H1 (cell line): ENCODE measurements at regions not wholly inside any gene's neighbourhood (a gene's known extent, or its start where the extent isn't known, plus 50 kb on each side); places are given as distances from the start of the nearest gene placed in this dataset.

Experiments used
- CTCF ChIA-PET: fragments of 300-600 bp; sonication (Branson Sonifier 250); formaldehyde crosslinking; loops from one replicate; lab custom pipeline; 2021; ENCODE audit not compliant: partially characterized antibody; lab: Charles Lee
- POLR2A ChIA-PET: fragments of 300-600 bp; sonication (Branson Sonifier 250); formaldehyde crosslinking; loops from one replicate; lab custom pipeline; 2021; ENCODE audit warnings: inconsistent platforms; ENCODE audit not compliant: partially characterized antibody; lab: Charles Lee
- DNase-seq, 2 experiments: peaks; one replicate each; pipeline versions ENCODE4 v3.0.0 to v3.0.0-alpha.2; 2010 to 2022; ENCODE audit warnings: low spot score in 2 of 2, low read depth in 1 of 2, mixed read lengths in 1 of 2
- FAIRE-seq: peaks from 2 replicates; lab custom pipeline; 2011; peaks lifted over from hg19 to GRCh38; lab: Jason Lieb, UNC
- H2AFZ ChIP-seq: 2 replicates; pipeline ENCODE4 v1.8.1; 2012; ENCODE audit warnings: low read length, inconsistent platforms
- H2AK5ac ChIP-seq: 2 replicates; pipeline ENCODE4 v1.6.1; 2013; ENCODE audit warnings: low read depth, low read length
- H2BK120ac ChIP-seq: replicated peaks from 2 replicates; pipeline ENCODE3; 2013; ENCODE audit warnings: low read depth, low read length, inconsistent platforms
- H2BK12ac ChIP-seq: 2 replicates; pipeline ENCODE4 v1.6.1; 2013; ENCODE audit warnings: low read depth, low read length
- H2BK15ac ChIP-seq: 2 replicates; pipeline ENCODE4 v1.6.1; 2013; ENCODE audit warnings: low read length
- H2BK20ac ChIP-seq: 2 replicates; pipeline ENCODE4 v1.6.1; 2013; ENCODE audit warnings: low read length
- H2BK5ac ChIP-seq: 2 replicates; pipeline ENCODE4 v1.6.1; 2013; ENCODE audit warnings: low read depth, low read length
- H3K14ac ChIP-seq: 2 replicates; pipeline ENCODE4 v1.6.1; 2013; ENCODE audit warnings: inconsistent platforms; ENCODE audit not compliant: insufficient read length
- H3K18ac ChIP-seq: 2 replicates; pipeline ENCODE4 v1.6.1; 2013; ENCODE audit warnings: low read length; ENCODE audit errors: extremely low read depth
- H3K23ac ChIP-seq: 2 replicates; pipeline ENCODE4 v1.6.1; 2013; ENCODE audit warnings: inconsistent platforms; ENCODE audit not compliant: insufficient read length
- H3K23me2 ChIP-seq: 2 replicates; pipeline ENCODE4 v1.6.1; 2013; ENCODE audit warnings: low read depth, low read length
- H3K27ac ChIP-seq: 2 replicates; pipeline ENCODE4 v1.6.1; 2011; ENCODE audit warnings: low read depth, low read length, inconsistent platforms
- H3K27me3 ChIP-seq, 4 experiments: replicated peaks in 1 of 4; 1 replicate in 1 of 4; 2 replicates in 3 of 4; pipeline versions ENCODE4 v1.6.1 to v1.8.1; 2011 to 2013; ENCODE audit warnings: low read length in 3 of 4, mild to moderate bottlenecking in 3 of 4, inconsistent platforms in 2 of 4, mixed read lengths in 2 of 4, moderate library complexity in 1 of 4; ENCODE audit not compliant: control insufficient read depth in 3 of 4, insufficient read depth in 3 of 4; ENCODE audit errors: extremely low read depth in 1 of 4
- H3K36me3 ChIP-seq, 4 experiments: 2 replicates each; pipeline versions ENCODE4 v1.6.1 to v1.8.1; 2011 to 2013; ENCODE audit warnings: mild to moderate bottlenecking in 4 of 4, low read length in 3 of 4, moderate library complexity in 2 of 4, control low read depth in 1 of 4, inconsistent platforms in 1 of 4; ENCODE audit not compliant: insufficient read depth in 4 of 4, control insufficient read depth in 2 of 4
- H3K4ac ChIP-seq: replicated peaks from 2 replicates; pipeline ENCODE3; 2013; ENCODE audit warnings: low read length, low read depth, mixed read lengths, inconsistent platforms; ENCODE audit not compliant: insufficient read length
- H3K4me1 ChIP-seq, 4 experiments: replicated peaks in 1 of 4; 1 replicate in 1 of 4; 2 replicates in 3 of 4; pipeline versions ENCODE4 v1.6.1 to v1.8.1; 2011 to 2013; ENCODE audit warnings: low read length in 3 of 4, inconsistent platforms in 2 of 4, mixed read lengths in 1 of 4; ENCODE audit not compliant: insufficient read depth in 4 of 4, control insufficient read depth in 3 of 4
- H3K4me2 ChIP-seq, 2 experiments: 2 replicates each; pipeline versions ENCODE4 v1.6.1 to v1.8.1; 2011 to 2013; ENCODE audit warnings: low read depth in 2 of 2, low read length in 2 of 2, control low read depth in 1 of 2, inconsistent platforms in 1 of 2, mild to moderate bottlenecking in 1 of 2; ENCODE audit not compliant: insufficient read depth in 1 of 2
- H3K4me3 ChIP-seq, 4 experiments: fragments of 200-600, 300-600 bp in 1 of 4; sonication (generic), shearing (Covaris generic), sonication (Bioruptor Twin) in 1 of 4; 2 replicates each; pipeline versions ENCODE4 v1.5.1 to v1.8.1; 2011 to 2016; ENCODE audit warnings: low read length in 4 of 4, low read depth in 3 of 4, control low read depth in 2 of 4, inconsistent platforms in 2 of 4, mild to moderate bottlenecking in 2 of 4, mixed read lengths in 1 of 4, moderate library complexity in 1 of 4; ENCODE audit not compliant: insufficient read depth in 2 of 4; ENCODE audit errors: extremely low read depth in 1 of 4
- H3K56ac ChIP-seq: replicated peaks from 2 replicates; pipeline ENCODE3; 2013; ENCODE audit warnings: low read depth, mild to moderate bottlenecking, mixed read lengths, low read length, inconsistent platforms; ENCODE audit not compliant: insufficient read length
- H3K79me1 ChIP-seq: 2 replicates; pipeline ENCODE4 v1.6.1; 2013; ENCODE audit warnings: low read depth, low read length, control low read depth
- H3K79me2 ChIP-seq, 2 experiments: 2 replicates each; pipeline versions ENCODE4 v1.6.1 to v1.8.1; 2012 to 2013; ENCODE audit warnings: low read length in 2 of 2, mild to moderate bottlenecking in 2 of 2, inconsistent platforms in 1 of 2; ENCODE audit not compliant: insufficient read depth in 2 of 2, control insufficient read depth in 1 of 2
- H3K9ac ChIP-seq, 4 experiments: replicated peaks in 1 of 4; 1 replicate in 1 of 4; 2 replicates in 3 of 4; pipeline versions ENCODE4 v1.6.1 to v1.8.1; 2011 to 2013; ENCODE audit warnings: low read depth in 3 of 4, low read length in 3 of 4, control low read depth in 2 of 4, mild to moderate bottlenecking in 2 of 4, moderate library complexity in 2 of 4, inconsistent platforms in 1 of 4; ENCODE audit errors: extremely low read depth in 1 of 4
- H3K9me3 ChIP-seq, 2 experiments: 2 replicates each; pipeline versions ENCODE4 v1.6.1 to v1.8.1; 2012 to 2013; ENCODE audit warnings: mild to moderate bottlenecking in 2 of 2, moderate library complexity in 2 of 2, control low read depth in 1 of 2, inconsistent platforms in 1 of 2, low read depth in 1 of 2, low read length in 1 of 2, mixed read lengths in 1 of 2; ENCODE audit not compliant: insufficient read depth in 2 of 2
- H4K20me1 ChIP-seq, 2 experiments: replicated peaks in 1 of 2; 2 replicates each; pipeline versions ENCODE3 to v1.8.1; 2011 to 2013; ENCODE audit warnings: inconsistent platforms in 2 of 2, low read length in 2 of 2, mild to moderate bottlenecking in 1 of 2; ENCODE audit not compliant: insufficient read depth in 2 of 2, control insufficient read depth in 1 of 2
- H4K5ac ChIP-seq: 2 replicates; pipeline ENCODE4 v1.6.1; 2013; ENCODE audit warnings: low read length, low read depth, mixed read lengths, inconsistent platforms; ENCODE audit not compliant: insufficient read length
- H4K8ac ChIP-seq: 2 replicates; pipeline ENCODE4 v1.8.0; 2013; ENCODE audit warnings: mild to moderate bottlenecking, moderate library complexity, low read length, inconsistent platforms; ENCODE audit not compliant: insufficient read depth; ENCODE audit errors: extremely low read depth
- H4K91ac ChIP-seq: replicated peaks from 2 replicates; pipeline ENCODE3; 2013; ENCODE audit warnings: low read length, mixed read lengths, inconsistent platforms; ENCODE audit not compliant: insufficient read length
- ATF3 ChIP-seq: IDR thresholded peaks from 2 replicates; pipeline ENCODE4 v1.6.1; 2011; ENCODE audit warnings: low read depth, mild to moderate bottlenecking, low read length; ENCODE audit not compliant: insufficient read depth
- BACH1 ChIP-seq: IDR thresholded peaks from 2 replicates; pipeline ENCODE4 v1.6.1; 2012; ENCODE audit warnings: low read length, improper control_type of control experiment
- CTCF ChIP-seq, 3 experiments: IDR thresholded peaks; 1 replicate in 2 of 3; 2 replicates in 1 of 3; pipeline versions ENCODE4 v1.5.1 to v1.6.1; 2011; ENCODE audit warnings: low read length in 3 of 3, mild to moderate bottlenecking in 3 of 3, inconsistent platforms in 2 of 3, low read depth in 1 of 3, moderate library complexity in 1 of 3; ENCODE audit not compliant: insufficient read depth in 1 of 3; ENCODE audit errors: control extremely low read depth in 1 of 3
- RAD21 ChIP-seq, 2 experiments: IDR thresholded peaks in 1 of 2; conservative IDR thresholded peaks in 1 of 2; 2 replicates each; pipeline ENCODE4 v1.6.1; 2011; ENCODE audit warnings: low read depth in 2 of 2, low read length in 2 of 2, improper control_type of control experiment in 1 of 2, inconsistent platforms in 1 of 2, mild to moderate bottlenecking in 1 of 2, moderate library complexity in 1 of 2
- RNF2 ChIP-seq: fragments of 200-900, 300-1000 bp; sonication (generic); IDR thresholded peaks from 2 replicates; pipeline ENCODE4 v1.7.1; 2016; ENCODE audit warnings: borderline replicate concordance, low read depth, mild to moderate bottlenecking, antibody characterized with exemption, low read length; ENCODE audit not compliant: poor library complexity, severe bottlenecking; ENCODE audit errors: missing control alignments
- SAP30 ChIP-seq: fragments of 300-600 bp; sonication (generic); IDR thresholded peaks from 2 replicates; pipeline ENCODE4 v1.7.1; 2012; ENCODE audit warnings: low read length, moderate library complexity, mild to moderate bottlenecking, inconsistent platforms; ENCODE audit not compliant: insufficient read depth, insufficient replicate concordance
- whole genome bisulfite sequencing, 2 experiments: shearing (Covaris generic) in 1 of 2; methylation state at CpG; one replicate each; pipeline versions ENCODE4 v1.1.6 to v1.1.7; 2013 to 2015; ENCODE audit warnings: low lambda C conversion rate in 2 of 2, mixed read lengths in 2 of 2, inconsistent platforms in 1 of 2, low coverage in 1 of 2, missing lambda C conversion rate in 1 of 2; ENCODE audit not compliant: insufficient replicate concordance in 2 of 2, insufficient coverage in 1 of 2, insufficient read length in 1 of 2; ENCODE audit errors: extremely low coverage in 1 of 2, missing lambda C conversion rate in 1 of 2; 5-methylcytosine and 5-hydroxymethylcytosine counted together
- TF ChIP-seq, protein P1 (sequence below): IDR thresholded peaks from 2 replicates; pipeline ENCODE4 v1.6.1; 2011; ENCODE audit warnings: low read length, improper control_type of control experiment

DNA sequence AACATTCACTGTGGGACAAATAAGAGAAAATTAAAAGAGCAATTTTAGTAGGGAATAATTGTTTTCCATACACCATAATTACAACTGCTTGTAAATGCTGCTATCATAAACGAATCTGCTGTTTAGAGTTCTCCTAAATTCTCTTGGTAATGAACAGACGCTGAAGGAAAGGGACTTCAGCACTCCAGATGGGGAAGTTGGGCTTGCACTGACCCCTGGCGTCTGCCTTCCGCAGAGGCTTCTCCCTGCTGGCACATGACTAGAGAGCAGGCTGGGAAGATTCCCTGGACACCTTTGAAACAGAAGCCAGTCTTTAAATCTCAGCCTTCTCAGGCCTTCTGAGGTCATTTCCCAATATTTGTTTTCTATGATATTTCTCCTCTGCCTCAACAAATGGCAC is 84.1 kb downstream of the NXPE2 start:
- Histone ChIP-seq H2BK15ac (no peak overlapping the region), H2BK120ac (no peak overlapping the region), H2BK5ac (no peak overlapping the region), H3K9ac (no peak overlapping the region), H3K23me2 (no peaks in the 10 kb centered on the region), H4K8ac (no peak overlapping the region), H3K4me2 (no peak overlapping the region), H3K4me1 (no peaks in the 10 kb centered on the region), H4K20me1 (no peaks in the 10 kb centered on the region), H3K56ac (no peak overlapping the region), H4K5ac (no peak overlapping the region), H2BK20ac (no peak overlapping the region), H2AFZ (no peak overlapping the region), H3K27ac (no peak overlapping the region), H3K79me2 (no peaks in the 10 kb centered on the region), H3K14ac (no peak overlapping the region), H4K91ac (no peak overlapping the region), H3K4ac (no peak overlapping the region), H3K4me3 (no peak overlapping the region), H2AK5ac (no peak overlapping the region), H3K36me3 (no peaks in the 10 kb centered on the region), H2BK12ac (no peak overlapping the region), H3K9me3 (no peaks in the 10 kb centered on the region), H3K27me3 (no peaks in the 10 kb centered on the region; a peak in 2 of 7 replicates), H3K18ac (no peak overlapping the region), H3K23ac (no peak overlapping the region), H3K79me1 (no peaks in the 10 kb centered on the region)
- CTCF ChIA-PET, result interaction anchor here (0.6 to 2.2 kb wide), 9 partner anchors 12 to 482 kb away, joined by 3 to 7 read pairs (median 4); no protein-coding TSS in a partner anchor
- TF ChIP-seq, protein P1, sequence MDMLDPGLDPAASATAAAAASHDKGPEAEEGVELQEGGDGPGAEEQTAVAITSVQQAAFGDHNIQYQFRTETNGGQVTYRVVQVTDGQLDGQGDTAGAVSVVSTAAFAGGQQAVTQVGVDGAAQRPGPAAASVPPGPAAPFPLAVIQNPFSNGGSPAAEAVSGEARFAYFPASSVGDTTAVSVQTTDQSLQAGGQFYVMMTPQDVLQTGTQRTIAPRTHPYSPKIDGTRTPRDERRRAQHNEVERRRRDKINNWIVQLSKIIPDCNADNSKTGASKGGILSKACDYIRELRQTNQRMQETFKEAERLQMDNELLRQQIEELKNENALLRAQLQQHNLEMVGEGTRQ, result peak; percentile 31; the same call in 1 of the 2 replicates
- TF ChIP-seq RAD21 (IDR thresholded peaks at IDR 0.05 in 1 of 2, conservative IDR thresholded peaks at IDR 0.05 in 1 of 2; ENCODE audit: low read depth in 2 of 2, low read length in 2 of 2), result peak; percentile 94 to 95
- no peak for TF ChIP-seq BACH1
- TF ChIP-seq ATF3, result 0 out of 2 replicates have a peak, but pooled peaks have one; percentile 54
- peak; percentile 84 to 92 (median 90) for TF ChIP-seq CTCF (IDR thresholded peaks at IDR 0.05; ENCODE audit: control extremely low read depth in 1 of 3, insufficient read depth in 1 of 3, low read depth in 1 of 3, low read length in 3 of 3)
- no peak for TF ChIP-seq SAP30
- no peak for TF ChIP-seq RNF2
- DNase-seq (peak; percentile 31 to 74), FAIRE-seq (peak; percentile 79)
- WGBS, 2 experiments, result 30% methylated on average over 4 of the region's 4 CpGs; no CpG with 5 or more reads in 1 of the 2 experiments
- POLR2A ChIA-PET, result no interaction called here
